Stomach smooth muscle (tissue), 2 donors: ENCODE measurements at regions not wholly inside any gene's neighbourhood (a gene's known extent, or its start where the extent isn't known, plus 50 kb on each side); places are given as distances from the start of the nearest gene placed in this dataset.
"Not testable (repeated sequence)": the region's sequence is repeated elsewhere in the genome, so short reads cannot be mapped to it uniquely, and the experiment has no call there.

Experiments used
- H3K27ac ChIP-seq: one replicate; pipeline ENCODE4 v1.7.0; 2013; ENCODE audit warnings: mild to moderate bottlenecking, low read length, inconsistent platforms
- H3K27me3 ChIP-seq, 2 donors: one replicate each; pipeline ENCODE4 v1.7.0; 2013; ENCODE audit warnings: low read length in 2 of 2; ENCODE audit not compliant: insufficient read depth in 2 of 2, control insufficient read depth in 1 of 2
- H3K36me3 ChIP-seq, 2 donors: one replicate each; pipeline ENCODE4 v1.7.0; 2013; ENCODE audit warnings: low read length in 2 of 2; ENCODE audit not compliant: control insufficient read depth in 2 of 2, insufficient read depth in 2 of 2
- H3K4me1 ChIP-seq: one replicate; pipeline ENCODE4 v1.7.0; 2013; ENCODE audit warnings: low read length; ENCODE audit not compliant: control insufficient read depth, insufficient read depth
- H3K4me3 ChIP-seq, 2 donors: one replicate each; pipeline ENCODE4 v1.7.0; 2013; ENCODE audit warnings: low read length in 2 of 2
- H3K9ac ChIP-seq, 2 donors: one replicate each; pipeline ENCODE4 v1.7.0; 2013; ENCODE audit warnings: low read length in 2 of 2, mild to moderate bottlenecking in 1 of 2
- H3K9me3 ChIP-seq, 2 donors: one replicate each; pipeline ENCODE4 v1.7.0; 2013; ENCODE audit warnings: low read length in 2 of 2; ENCODE audit not compliant: control insufficient read depth in 2 of 2
- donor health status: healthy.
- donor health status: Pancreatic carcinoma.

DNA sequence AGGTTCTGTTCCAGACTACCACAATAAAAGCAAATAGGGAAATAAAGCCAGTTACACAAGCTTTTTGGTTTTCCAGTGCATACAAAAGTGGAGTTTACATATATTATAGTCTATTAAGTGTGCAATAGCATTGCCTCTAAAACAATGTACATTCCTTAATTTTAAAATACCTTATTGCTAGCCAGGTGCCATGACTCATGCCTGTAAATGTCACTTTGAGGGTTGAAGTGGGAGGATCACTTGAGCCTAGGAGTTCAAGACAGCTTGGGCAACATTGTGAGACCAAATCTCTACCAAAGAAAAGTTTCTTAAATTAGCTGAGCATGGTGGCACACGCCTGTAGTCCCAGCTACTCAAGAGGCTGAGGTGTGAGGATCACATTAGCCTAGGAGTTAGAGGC, 52.9 kb upstream of the IMP4 start:
- peaks cover 0 to 2% of the 10 kb centered on the region in 2 donors for H3K27me3 ChIP-seq
- H3K4me1 ChIP-seq: no peaks in the 10 kb centered on the region
- H3K9me3 ChIP-seq: no peaks in the 10 kb centered on the region

DNA sequence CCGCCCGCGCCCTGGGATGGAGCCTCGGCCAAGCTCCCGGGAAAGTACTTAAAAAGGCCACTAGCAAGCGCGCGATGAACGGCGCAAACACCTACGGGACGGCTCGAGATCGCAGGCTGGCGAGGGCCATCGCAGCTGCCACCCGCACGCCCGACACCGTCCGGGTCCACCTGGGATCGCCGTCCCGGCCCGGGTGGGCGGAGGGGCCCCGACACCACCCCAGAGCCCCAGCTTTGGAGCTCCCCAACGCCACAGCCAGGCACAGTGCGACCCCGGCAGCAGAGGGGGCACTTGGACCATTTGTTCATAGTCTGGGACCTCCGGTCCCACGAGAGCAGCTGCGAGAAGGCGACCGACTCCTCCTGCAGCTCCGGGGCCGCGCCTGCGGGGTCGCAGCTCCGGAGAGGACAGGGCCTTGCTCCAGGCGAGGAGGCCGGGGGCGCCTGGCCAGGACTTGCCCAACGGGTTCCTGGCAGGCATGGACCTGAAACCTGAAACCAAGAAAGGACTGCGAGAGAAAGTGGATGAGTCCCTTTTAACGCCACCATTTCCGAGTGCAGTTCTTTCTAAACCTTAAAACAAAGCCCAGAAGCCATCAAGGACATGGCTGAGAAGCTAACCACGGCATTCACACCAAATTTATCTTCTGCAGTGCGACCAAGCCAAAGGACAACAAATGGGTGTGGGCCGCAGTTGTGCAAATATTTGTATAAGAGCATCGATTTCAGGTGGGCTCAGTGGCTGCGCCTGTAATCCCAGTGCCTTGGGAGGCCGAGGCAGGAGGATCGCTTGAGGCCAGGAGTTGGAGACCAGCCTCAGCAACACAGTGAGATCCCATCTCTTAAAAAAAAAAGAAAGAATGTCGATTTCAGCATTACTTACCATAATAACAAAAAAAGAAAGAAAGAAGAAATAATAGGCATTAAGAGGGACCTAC, 54.0 kb upstream of the IMP4 start:
- no peaks in the 10 kb centered on the region for H3K36me3 ChIP-seq
- no peak overlapping the region for H3K9ac ChIP-seq
- H3K9me3 ChIP-seq: no peaks in the 10 kb centered on the region
- H3K27me3 ChIP-seq: no peaks in the 10 kb centered on the region
- H3K4me3 ChIP-seq: no peak overlapping the region
- H3K4me1 ChIP-seq: no peaks in the 10 kb centered on the region
- no peak overlapping the region for H3K27ac ChIP-seq

More for the DNA sequence above, 52.9 kb upstream of the IMP4 start:
- Histone ChIP-seq H3K9ac (no peak overlapping the region), H3K27ac (no peak overlapping the region), H3K4me3 (no peak overlapping the region), H3K36me3 (no peaks in the 10 kb centered on the region)

DNA sequence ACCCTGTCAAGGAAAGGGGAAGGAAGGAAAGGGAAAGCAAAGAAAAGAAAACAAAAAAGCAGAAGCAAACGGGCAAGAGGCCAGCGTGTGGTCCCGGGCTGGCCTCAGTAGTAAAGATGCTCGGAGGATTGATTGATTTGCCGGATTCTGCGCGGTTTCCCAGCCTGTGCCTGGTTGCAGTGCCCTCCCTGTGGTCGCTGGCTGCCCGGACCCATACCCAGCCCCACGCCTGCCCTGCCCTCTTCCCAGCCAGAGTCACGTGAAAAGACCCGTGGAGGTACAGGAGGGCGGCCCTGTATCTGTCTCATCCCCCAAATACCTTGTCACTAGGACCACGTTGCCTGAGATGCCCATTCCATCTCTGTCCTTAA, 55.1 kb upstream of the IMP4 start:
- H3K27ac ChIP-seq: no peak overlapping the region
- H3K9ac ChIP-seq: no peak overlapping the region
- no peaks in the 10 kb centered on the region for H3K36me3 ChIP-seq
- no peaks in the 10 kb centered on the region for H3K9me3 ChIP-seq
- H3K4me1 ChIP-seq: no peaks in the 10 kb centered on the region
- no peaks in the 10 kb centered on the region for H3K27me3 ChIP-seq
- H3K4me3 ChIP-seq: no peak overlapping the region

DNA sequence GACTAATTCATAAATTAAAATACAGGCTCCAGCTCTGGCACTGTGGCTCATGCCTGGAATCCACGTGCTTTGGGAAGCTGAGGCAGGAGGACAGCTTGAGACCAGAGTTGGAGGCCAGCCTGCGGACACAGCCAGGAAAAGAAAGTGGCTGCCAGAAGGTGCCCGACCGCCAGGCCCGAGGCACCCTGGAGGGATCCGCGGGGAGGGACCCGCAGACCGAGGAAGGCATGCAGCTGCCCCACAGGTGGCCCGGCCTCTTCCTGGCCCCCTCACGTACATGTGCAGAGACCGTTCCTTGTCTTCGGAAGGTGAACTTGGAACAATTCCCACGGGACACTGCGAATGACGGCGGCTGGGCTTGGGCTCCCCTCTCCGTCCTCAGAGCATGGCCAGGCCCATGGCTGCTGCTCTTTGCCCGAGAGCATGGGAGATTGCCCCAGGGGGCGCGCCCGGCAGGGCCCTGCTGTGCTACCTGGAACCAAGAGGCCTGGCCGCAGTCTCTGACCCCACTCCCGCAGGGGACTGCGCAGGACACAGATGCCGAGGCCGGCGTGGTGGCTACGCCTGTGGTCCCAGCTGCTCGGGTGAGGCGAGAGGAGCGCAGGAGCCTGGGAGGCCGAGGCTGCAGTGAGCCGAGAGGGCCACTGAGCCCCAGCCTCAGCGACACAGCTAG, 55.6 kb upstream of the IMP4 start:
- H3K27me3 ChIP-seq: no peaks in the 10 kb centered on the region
- no peak overlapping the region for H3K9ac ChIP-seq
- no peaks in the 10 kb centered on the region for H3K9me3 ChIP-seq
- H3K36me3 ChIP-seq: no peaks in the 10 kb centered on the region
- H3K4me3 ChIP-seq: no peak overlapping the region
- no peaks in the 10 kb centered on the region for H3K4me1 ChIP-seq
- H3K27ac ChIP-seq: no peak overlapping the region

DNA sequence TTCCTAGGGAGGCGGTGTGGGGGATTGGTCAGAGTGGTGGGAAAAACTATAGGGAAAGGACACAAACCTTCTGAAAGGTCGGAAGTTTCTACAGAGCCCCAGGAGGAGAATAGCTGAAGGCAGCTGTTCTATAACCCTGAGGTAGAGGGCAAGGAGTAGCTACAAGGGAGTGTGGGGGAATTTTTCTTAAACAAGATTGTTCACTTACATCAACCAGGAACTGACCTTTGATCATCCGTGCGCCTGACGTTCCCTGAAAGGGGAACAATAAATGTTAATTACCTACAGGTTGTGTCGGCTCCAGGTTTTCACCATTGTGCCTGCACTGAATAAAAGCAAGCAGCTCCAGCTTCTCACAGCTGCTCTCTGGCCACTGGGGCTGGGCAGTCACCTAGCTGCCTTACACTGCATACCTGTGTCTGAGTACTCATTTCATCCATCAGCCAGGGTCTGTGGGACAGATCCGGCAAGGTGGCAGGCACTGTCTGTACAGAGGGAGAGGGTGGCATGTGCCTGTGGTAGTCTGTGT, 59.3 kb upstream of the IMP4 start:
- not testable (repeated sequence) for H3K27ac ChIP-seq, H3K9ac ChIP-seq, H3K9me3 ChIP-seq, H3K4me3 ChIP-seq, H3K27me3 ChIP-seq, H3K4me1 ChIP-seq, H3K36me3 ChIP-seq

DNA sequence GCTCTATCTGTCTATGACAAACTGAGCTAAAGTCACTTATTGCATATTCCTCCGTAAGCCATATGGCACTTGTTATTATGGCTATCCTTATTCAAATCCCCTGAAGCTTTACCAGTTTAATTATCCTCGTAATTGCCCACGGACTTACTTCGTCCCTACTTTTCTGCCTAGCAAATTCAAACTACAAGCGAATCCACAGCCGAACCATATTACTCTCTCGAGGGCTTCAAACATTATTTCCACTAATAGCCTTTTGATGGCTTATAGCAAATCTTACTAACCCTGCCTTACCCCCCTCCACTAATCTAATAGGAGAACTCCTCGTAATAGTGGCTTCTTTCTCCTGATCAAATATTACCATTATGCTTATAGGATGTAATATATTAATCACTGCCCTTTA, 63.1 kb upstream of the IMP4 start:
- H3K4me1 ChIP-seq, H3K4me3 ChIP-seq, H3K27ac ChIP-seq, H3K27me3 ChIP-seq, H3K36me3 ChIP-seq, H3K9me3 ChIP-seq, H3K9ac ChIP-seq: not testable (repeated sequence)

DNA sequence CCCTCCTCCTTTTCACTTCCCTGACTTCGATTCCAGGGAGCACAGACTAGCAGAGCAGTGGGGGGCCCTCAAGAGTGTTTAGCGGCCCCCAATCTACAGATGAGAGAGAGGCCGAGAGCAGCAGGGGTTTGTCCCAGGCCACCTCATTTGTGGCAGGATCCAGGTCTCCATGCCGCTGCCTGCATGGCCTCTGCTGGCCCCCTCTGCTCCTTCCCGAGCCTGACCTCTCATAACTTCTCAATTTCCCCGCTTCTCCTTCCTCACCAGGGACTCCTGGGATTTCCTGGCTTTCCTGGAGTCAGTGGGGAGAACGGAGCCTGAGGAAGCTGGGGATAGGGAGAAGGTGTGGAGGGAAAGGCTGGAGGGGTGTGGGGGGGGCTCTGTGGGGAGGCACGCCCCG, 70.1 kb upstream of the TUBA3E start:
- H3K36me3 ChIP-seq, H3K4me1 ChIP-seq, H3K27ac ChIP-seq, H3K9me3 ChIP-seq, H3K4me3 ChIP-seq, H3K9ac ChIP-seq, H3K27me3 ChIP-seq: not testable (repeated sequence)

DNA sequence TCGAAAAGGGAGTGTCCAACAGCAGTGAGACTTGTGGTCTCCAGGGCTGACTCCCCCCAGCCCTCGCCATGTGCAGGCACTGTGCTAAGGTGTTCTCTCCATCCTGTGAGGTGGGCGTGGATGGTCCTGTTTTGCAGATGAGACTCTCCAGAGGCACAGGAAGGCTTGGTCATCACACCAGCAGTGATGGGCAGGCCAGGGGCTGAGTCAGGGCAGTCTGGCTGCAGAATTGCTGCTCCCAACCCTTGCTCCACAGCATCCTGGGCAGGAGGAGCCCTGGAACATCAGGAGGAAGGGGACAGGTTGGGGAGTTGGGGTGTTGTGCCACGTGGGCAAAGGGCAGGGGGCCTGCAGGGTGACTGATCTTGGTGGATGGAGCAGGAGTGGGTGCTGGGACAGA, 69.3 kb upstream of the TUBA3E start:
- not testable (repeated sequence) for H3K27ac ChIP-seq, H3K9ac ChIP-seq, H3K9me3 ChIP-seq, H3K27me3 ChIP-seq, H3K36me3 ChIP-seq, H3K4me1 ChIP-seq, H3K4me3 ChIP-seq

DNA sequence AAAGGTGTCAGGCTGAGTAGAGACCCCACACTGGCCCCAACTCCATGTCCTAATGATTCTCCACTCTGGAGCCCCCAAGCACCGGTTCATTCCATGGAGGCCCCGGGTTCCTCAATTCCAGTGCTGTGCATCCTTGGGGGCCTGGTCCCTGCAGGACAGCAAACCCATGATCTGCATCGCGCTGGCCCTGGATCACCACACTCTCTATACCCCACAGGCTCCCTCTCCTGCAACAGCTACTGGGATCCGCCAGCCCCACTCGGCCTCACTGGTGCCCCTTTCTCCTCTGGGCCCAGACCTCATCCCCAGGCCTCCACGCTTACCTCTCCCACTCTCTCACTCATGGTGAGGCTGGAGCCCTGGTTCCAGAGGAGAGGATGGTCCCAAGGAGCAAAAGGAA, 68.6 kb upstream of the TUBA3E start:
- not testable (repeated sequence) for H3K9me3 ChIP-seq, H3K9ac ChIP-seq, H3K4me1 ChIP-seq, H3K4me3 ChIP-seq, H3K27ac ChIP-seq, H3K27me3 ChIP-seq, H3K36me3 ChIP-seq

DNA sequence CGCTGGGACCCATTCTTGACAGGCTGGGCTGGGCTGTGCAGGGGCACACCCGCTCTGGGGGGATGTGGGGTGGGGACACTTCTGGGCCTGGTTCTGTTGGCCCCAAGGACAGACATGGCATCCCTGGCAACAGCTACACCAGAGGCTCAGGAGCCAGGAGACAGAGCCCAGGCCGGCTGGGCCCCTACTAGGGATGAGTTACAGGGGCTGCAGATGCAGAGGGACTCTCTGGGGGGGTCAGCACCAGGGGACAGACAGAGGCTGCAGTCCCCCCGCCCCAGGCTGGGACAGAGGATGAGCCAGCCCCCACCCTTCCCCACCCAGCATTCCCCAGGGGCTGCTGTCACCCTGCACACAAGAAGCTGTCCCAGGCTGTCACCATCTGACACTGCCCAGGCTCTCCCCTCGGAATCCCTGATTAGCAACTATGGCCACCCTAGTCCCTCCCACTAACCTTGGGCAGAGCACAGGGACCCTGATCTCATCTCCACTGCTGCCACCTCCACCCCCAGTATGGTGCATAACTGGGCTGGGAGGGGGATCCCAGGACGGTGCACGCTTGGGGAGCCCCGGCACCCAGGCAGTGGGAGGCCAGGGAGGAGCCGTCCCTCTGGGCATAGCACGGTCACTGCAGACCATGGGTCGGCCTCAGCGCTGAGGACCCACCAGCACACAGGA, 67.5 kb upstream of the TUBA3E start:
- not testable (repeated sequence) for H3K36me3 ChIP-seq, H3K4me3 ChIP-seq, H3K4me1 ChIP-seq, H3K9ac ChIP-seq, H3K27me3 ChIP-seq, H3K9me3 ChIP-seq, H3K27ac ChIP-seq
